GM18951 (cell line): ENCODE measurements at regions not wholly inside any gene's neighbourhood (a gene's known extent, or its start where the extent isn't known, plus 50 kb on each side); places are given as distances from the start of the nearest gene placed in this dataset.

Source experiments
- POLR2A ChIP-seq: IDR thresholded peaks from 4 replicates; pipeline ENCODE4 v1.6.1; 2011; ENCODE audit warnings: mild to moderate bottlenecking; ENCODE audit not compliant: insufficient read length, insufficient read depth; ENCODE audit errors: extremely low read depth
- in situ Hi-C: fragments of 300-500 bp; cut with MboI; formaldehyde crosslinking; loops from one replicate; pipeline ENCODE4 v1.12.0; 2022; ENCODE audit warnings: low sequenced_read_pairs, mixed read lengths, inconsistent platforms; ENCODE audit not compliant: unreplicated experiment

- in situ Hi-C loops, result no loop called here
- no peak for TF ChIP-seq POLR2A
Measured at GRCh38 chr12:34333337-34333736, 311.0 kb downstream of the ALG10 start.

GRCh38 chr12:34334538-34334937 is 312.2 kb downstream of the ALG10 start:
- in situ Hi-C loops, result no loop called here
- no peak for TF ChIP-seq POLR2A

GRCh38 chr12:34334953-34335743 is 312.9 kb downstream of the ALG10 start:
- no peak for TF ChIP-seq POLR2A
- in situ Hi-C loops, result no loop called here

GRCh38 chr12:34335819-34336262 is 313.5 kb downstream of the ALG10 start:
- TF ChIP-seq POLR2A, result no peak
- in situ Hi-C loops, result no loop called here

- no peak for TF ChIP-seq POLR2A
- in situ Hi-C loops, result no loop called here
Measured at GRCh38 chr12:34336619-34337465, 314.5 kb downstream of the ALG10 start.

- TF ChIP-seq POLR2A, result no peak
- in situ Hi-C loops, result no loop called here
Measured at GRCh38 chr12:34338751-34339150, 316.5 kb downstream of the ALG10 start.

GRCh38 chr12:34339922-34340321 is 317.6 kb downstream of the ALG10 start:
- in situ Hi-C loops, result no loop called here

GRCh38 chr12:34340534-34341361 is 318.5 kb downstream of the ALG10 start:
- in situ Hi-C loops, result no loop called here
- TF ChIP-seq POLR2A, result no peak

More at GRCh38 chr12:34339922-34340321, 317.6 kb downstream of the ALG10 start:
- no peak for TF ChIP-seq POLR2A

- TF ChIP-seq POLR2A, result no peak
- in situ Hi-C loops, result no loop called here
Measured at GRCh38 chr12:34341362-34341733, 319.1 kb downstream of the ALG10 start.

GRCh38 chr12:34342048-34342447 is 319.8 kb downstream of the ALG10 start:
- TF ChIP-seq POLR2A, result no peak
- in situ Hi-C loops, result no loop called here

- no peak for TF ChIP-seq POLR2A
- in situ Hi-C loops, result no loop called here
Measured at GRCh38 chr12:34343345-34343744, 321.0 kb downstream of the ALG10 start.

- in situ Hi-C loops, result no loop called here
- no peak for TF ChIP-seq POLR2A
Measured at GRCh38 chr12:34343766-34344165, 321.5 kb downstream of the ALG10 start.
